ENCODE measurements at regions not wholly inside any gene's neighbourhood (a gene's known extent, or its start where the extent isn't known, plus 50 kb on each side); places are given as distances from the start of the nearest gene placed in this dataset.
"Not testable (repeated sequence)": the region's sequence is repeated elsewhere in the genome, so short reads cannot be mapped to it uniquely, and the experiment has no call there.

GRCh38 chr16:88154886-88155285 lies 203.7 kb downstream of the BANP start:
- H3K4me1 ChIP-seq (replicated peaks in 1 of 2; ENCODE audit: control insufficient read depth in 2 of 2, insufficient read depth in 2 of 2, low read length in 2 of 2); H3K9ac ChIP-seq (ENCODE audit: insufficient read depth in 1 of 2, low read depth in 2 of 2, low read length in 2 of 2); H3K4me2 ChIP-seq (ENCODE audit: insufficient read depth, low read length); H2AFZ ChIP-seq (ENCODE audit: low read depth, low read length); H4K20me1 ChIP-seq (replicated peaks; ENCODE audit: control insufficient read depth, insufficient read depth, low read length); intact Hi-C loops (cut with micrococcal nuclease); FAIRE-seq; H3K27ac ChIP-seq (ENCODE audit: extremely low read depth, low read depth, low read length); ATAC-seq; H3K36me3 ChIP-seq (ENCODE audit: control insufficient read depth, insufficient read depth, low read length); H3K4me3 ChIP-seq; H3K79me2 ChIP-seq (ENCODE audit: control insufficient read depth, insufficient read depth, low read length); H3K9me1 ChIP-seq (ENCODE audit: control insufficient read depth, insufficient read depth, low read length); POLR2A ChIA-PET; DNase-seq (ENCODE audit: extremely low read depth in 1 of 4, low spot score in 3 of 4); CTCF ChIA-PET (ENCODE audit: low intra/inter-chr PET ratio); BruUV-seq (replicated peaks); in situ Hi-C loops (cut with MboI); H3K9me3 ChIP-seq (replicated peaks; ENCODE audit: control insufficient read depth, insufficient read depth, low read depth, low read length): not testable (repeated sequence)
- H3K27me3 ChIP-seq (ENCODE audit: control insufficient read depth in 2 of 2, insufficient read depth in 2 of 2, low read length in 2 of 2), result peaks cover under 1 to 25% of the 10 kb centered on the region in 2 experiments; a peak in 2 of 5 replicates
- 7% methylated on average over 8 of the region's 8 CpGs for whole genome bisulfite sequencing (ENCODE audit: insufficient coverage, low coverage, missing lambda C conversion rate)

- H3K79me2 ChIP-seq (ENCODE audit: control insufficient read depth, insufficient read depth, low read length); in situ Hi-C loops (cut with MboI); BruUV-seq (replicated peaks); H3K4me2 ChIP-seq (ENCODE audit: insufficient read depth, low read length); H3K9ac ChIP-seq (ENCODE audit: insufficient read depth in 1 of 2, low read depth in 2 of 2, low read length in 2 of 2); H3K9me1 ChIP-seq (ENCODE audit: control insufficient read depth, insufficient read depth, low read length); H3K4me1 ChIP-seq (replicated peaks in 1 of 2; ENCODE audit: control insufficient read depth in 2 of 2, insufficient read depth in 2 of 2, low read length in 2 of 2); H3K4me3 ChIP-seq; intact Hi-C loops (cut with micrococcal nuclease); POLR2A ChIA-PET; ATAC-seq; H4K20me1 ChIP-seq (replicated peaks; ENCODE audit: control insufficient read depth, insufficient read depth, low read length); H2AFZ ChIP-seq (ENCODE audit: low read depth, low read length); CTCF ChIA-PET (ENCODE audit: low intra/inter-chr PET ratio); H3K9me3 ChIP-seq (replicated peaks; ENCODE audit: control insufficient read depth, insufficient read depth, low read depth, low read length); H3K27ac ChIP-seq (ENCODE audit: extremely low read depth, low read depth, low read length); DNase-seq (ENCODE audit: extremely low read depth in 1 of 4, low spot score in 3 of 4); H3K36me3 ChIP-seq (ENCODE audit: control insufficient read depth, insufficient read depth, low read length): not testable (repeated sequence)
- H3K27me3 ChIP-seq (ENCODE audit: control insufficient read depth in 2 of 2, insufficient read depth in 2 of 2, low read length in 2 of 2), result peaks cover 2 to 30% of the 10 kb centered on the region in 2 experiments; a peak in 2 of 5 replicates
- 2% methylated on average over 10 of the region's 10 CpGs for WGBS (ENCODE audit: insufficient coverage, low coverage, missing lambda C conversion rate)
- peak; percentile 73 for FAIRE-seq
These were observed 204.4 kb downstream of the BANP start for GRCh38 chr16:88155681-88156080.

GRCh38 chr16:88156640-88157283 lies 205.5 kb downstream of the BANP start:
- in situ Hi-C loops (cut with MboI); H3K27ac ChIP-seq (ENCODE audit: extremely low read depth, low read depth, low read length); H3K9ac ChIP-seq (ENCODE audit: insufficient read depth in 1 of 2, low read depth in 2 of 2, low read length in 2 of 2); H3K9me3 ChIP-seq (replicated peaks; ENCODE audit: control insufficient read depth, insufficient read depth, low read depth, low read length); FAIRE-seq; CTCF ChIA-PET (ENCODE audit: low intra/inter-chr PET ratio); ATAC-seq; H4K20me1 ChIP-seq (replicated peaks; ENCODE audit: control insufficient read depth, insufficient read depth, low read length); BruUV-seq (replicated peaks); H3K36me3 ChIP-seq (ENCODE audit: control insufficient read depth, insufficient read depth, low read length); H3K4me1 ChIP-seq (replicated peaks in 1 of 2; ENCODE audit: control insufficient read depth in 2 of 2, insufficient read depth in 2 of 2, low read length in 2 of 2); H3K4me3 ChIP-seq; H2AFZ ChIP-seq (ENCODE audit: low read depth, low read length); intact Hi-C loops (cut with micrococcal nuclease); H3K79me2 ChIP-seq (ENCODE audit: control insufficient read depth, insufficient read depth, low read length); H3K4me2 ChIP-seq (ENCODE audit: insufficient read depth, low read length); POLR2A ChIA-PET; H3K9me1 ChIP-seq (ENCODE audit: control insufficient read depth, insufficient read depth, low read length); DNase-seq (ENCODE audit: extremely low read depth in 1 of 4, low spot score in 3 of 4): not testable (repeated sequence)
- peaks cover 2 to 31% of the 10 kb centered on the region in 2 experiments; a peak in 2 of 5 replicates for H3K27me3 ChIP-seq (ENCODE audit: control insufficient read depth in 2 of 2, insufficient read depth in 2 of 2, low read length in 2 of 2)
- WGBS (ENCODE audit: insufficient coverage, low coverage, missing lambda C conversion rate), result 7% methylated on average over 2 of the region's 14 CpGs

DNA sequence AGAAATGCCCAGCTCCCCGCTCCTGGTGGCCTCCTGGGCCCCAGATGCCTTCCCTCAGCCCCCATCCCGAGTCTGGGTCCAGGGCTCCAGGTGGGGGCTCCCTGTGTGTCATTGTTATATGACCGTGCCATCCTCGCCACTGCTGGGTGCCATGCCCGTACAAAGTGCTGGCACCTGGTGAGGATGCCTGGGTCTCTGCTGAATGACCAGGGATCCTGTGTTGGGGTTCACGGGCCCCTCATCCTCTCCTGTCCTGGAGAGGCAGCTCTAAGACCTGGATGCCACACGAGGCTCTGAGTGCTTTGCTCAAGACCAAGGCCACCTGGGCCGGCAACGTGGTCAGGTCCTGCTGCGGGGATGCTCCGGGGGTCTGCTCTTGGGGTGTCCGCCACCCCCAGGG lies 206.5 kb downstream of the BANP start:
- peaks cover 2 to 31% of the 10 kb centered on the region in 2 experiments; a peak in 2 of 5 replicates for H3K27me3 ChIP-seq (ENCODE audit: control insufficient read depth in 2 of 2, insufficient read depth in 2 of 2, low read length in 2 of 2)

More for the DNA sequence above, 206.5 kb downstream of the BANP start:
- H3K4me3 ChIP-seq; H3K4me1 ChIP-seq (replicated peaks in 1 of 2; ENCODE audit: control insufficient read depth in 2 of 2, insufficient read depth in 2 of 2, low read length in 2 of 2); intact Hi-C loops (cut with micrococcal nuclease); DNase-seq (ENCODE audit: extremely low read depth in 1 of 4, low spot score in 3 of 4); H3K27ac ChIP-seq (ENCODE audit: extremely low read depth, low read depth, low read length); H3K9me3 ChIP-seq (replicated peaks; ENCODE audit: control insufficient read depth, insufficient read depth, low read depth, low read length); CTCF ChIA-PET (ENCODE audit: low intra/inter-chr PET ratio); H3K9me1 ChIP-seq (ENCODE audit: control insufficient read depth, insufficient read depth, low read length); H3K4me2 ChIP-seq (ENCODE audit: insufficient read depth, low read length); H3K36me3 ChIP-seq (ENCODE audit: control insufficient read depth, insufficient read depth, low read length); H2AFZ ChIP-seq (ENCODE audit: low read depth, low read length); POLR2A ChIA-PET; H3K9ac ChIP-seq (ENCODE audit: insufficient read depth in 1 of 2, low read depth in 2 of 2, low read length in 2 of 2); FAIRE-seq; ATAC-seq; H4K20me1 ChIP-seq (replicated peaks; ENCODE audit: control insufficient read depth, insufficient read depth, low read length); H3K79me2 ChIP-seq (ENCODE audit: control insufficient read depth, insufficient read depth, low read length); in situ Hi-C loops (cut with MboI); BruUV-seq (replicated peaks): not testable (repeated sequence)
- WGBS (ENCODE audit: insufficient coverage, low coverage, missing lambda C conversion rate), result 0% methylated on average over 8 of the region's 12 CpGs

Measured in K562 (cell line).